ENCODE measurements at regions not wholly inside any gene's neighbourhood (a gene's known extent, or its start where the extent isn't known, plus 50 kb on each side); places are given as distances from the start of the nearest gene placed in this dataset.

- Mint-ChIP-seq H3K27me3 (ENCODE audit: low read depth in 3 of 3) (peaks cover 0 to 9% (median 0%) of the 10 kb centered on the region in 3 donors), H3K9me3 (peaks cover 0 to 7% (median 1%) of the 10 kb centered on the region in 7 donors), H3K27ac (no peak overlapping the region), H3K4me3 (no peak overlapping the region), H3K4me1 (no peaks in the 10 kb centered on the region), H3K36me3 (no peaks in the 10 kb centered on the region)
- H2AFZ ChIP-seq (ENCODE audit: insufficient read depth, low read depth, low read length, poor library complexity, severe bottlenecking), result no peak overlapping the region
- no peaks in the 10 kb centered on the region for H3K4me1 ChIP-seq (ENCODE audit: control insufficient read depth in 1 of 2, insufficient read depth in 2 of 2, low read length in 2 of 2)
- H3K4me2 ChIP-seq (replicated peaks; ENCODE audit: extremely low read depth, low read length, poor library complexity, severe bottlenecking), result no peak overlapping the region
- H3K27ac ChIP-seq (ENCODE audit: low read depth in 1 of 2, low read length in 2 of 2), result no peak overlapping the region
- peaks cover 4 to 5% of the 10 kb centered on the region in 2 donors for H3K9me3 ChIP-seq (replicated peaks in 1 of 2; ENCODE audit: control insufficient read depth in 1 of 2, insufficient read depth in 1 of 2, low read length in 2 of 2)
- H3K79me2 ChIP-seq (ENCODE audit: insufficient read depth, low read length), result no peaks in the 10 kb centered on the region
- TF ChIP-seq CTCF (IDR thresholded peaks at IDR 0.05), result no peak
- no peaks in the 10 kb centered on the region for H4K20me1 ChIP-seq (ENCODE audit: insufficient read depth, low read length)
- H3K9ac ChIP-seq (ENCODE audit: insufficient read depth, low read length, poor library complexity, severe bottlenecking), result no peak overlapping the region
- H3K36me3 ChIP-seq (replicated peaks in 1 of 2; ENCODE audit: control insufficient read depth in 1 of 2, insufficient read depth in 2 of 2, low read length in 2 of 2), result no peaks in the 10 kb centered on the region
- H3K4me3 ChIP-seq (replicated peaks in 1 of 3; ENCODE audit: low read depth in 2 of 3, low read length in 3 of 3), result no peak overlapping the region
- H3K27me3 ChIP-seq (ENCODE audit: control insufficient read depth in 2 of 2, insufficient read depth in 2 of 2, low read length in 2 of 2), result no peaks in the 10 kb centered on the region
- intact Hi-C loops (cut with micrococcal nuclease), result no loop called here
- DNase-seq, result peak in 1 of 3 donors; percentile 2
- WGBS (ENCODE audit: insufficient coverage), result 86% methylated on average over 5 of the region's 6 CpGs
These were observed 102.3 kb downstream of the DLL1 start for GRCh38 chr6:170188571-170189001.

- H2AFZ ChIP-seq (ENCODE audit: insufficient read depth, low read depth, low read length, poor library complexity, severe bottlenecking), result no peak overlapping the region
- no peaks in the 10 kb centered on the region for H3K4me1 ChIP-seq (ENCODE audit: control insufficient read depth in 1 of 2, insufficient read depth in 2 of 2, low read length in 2 of 2)
- H3K79me2 ChIP-seq (ENCODE audit: insufficient read depth, low read length), result no peaks in the 10 kb centered on the region
- Mint-ChIP-seq H3K36me3 (no peaks in the 10 kb centered on the region), H3K27ac (peak overlapping the region in 1 of 7 donors; percentile 30), H3K4me1 (no peaks in the 10 kb centered on the region), H3K4me3 (no peak overlapping the region), H3K9me3 (peaks cover 0 to 9% (median 3%) of the 10 kb centered on the region in 7 donors), H3K27me3 (ENCODE audit: low read depth in 3 of 3) (peaks cover 0 to 9% (median 0%) of the 10 kb centered on the region in 3 donors)
- no peak overlapping the region for H3K9ac ChIP-seq (ENCODE audit: insufficient read depth, low read length, poor library complexity, severe bottlenecking)
- H3K4me3 ChIP-seq (replicated peaks in 1 of 3; ENCODE audit: low read depth in 2 of 3, low read length in 3 of 3), result no peak overlapping the region
- no peak overlapping the region for H3K27ac ChIP-seq (ENCODE audit: low read depth in 1 of 2, low read length in 2 of 2)
- H3K27me3 ChIP-seq (ENCODE audit: control insufficient read depth in 2 of 2, insufficient read depth in 2 of 2, low read length in 2 of 2), result no peaks in the 10 kb centered on the region
- no peaks in the 10 kb centered on the region for H3K9me3 ChIP-seq (replicated peaks in 1 of 2; ENCODE audit: control insufficient read depth in 1 of 2, insufficient read depth in 1 of 2, low read length in 2 of 2)
- DNase-seq, result peak in 1 of 3 donors; percentile 2
- H4K20me1 ChIP-seq (ENCODE audit: insufficient read depth, low read length), result no peaks in the 10 kb centered on the region
- no peak for TF ChIP-seq CTCF (IDR thresholded peaks at IDR 0.05)
- no peak overlapping the region for H3K4me2 ChIP-seq (replicated peaks; ENCODE audit: extremely low read depth, low read length, poor library complexity, severe bottlenecking)
- 92% methylated on average over 28 of the region's 28 CpGs for WGBS (ENCODE audit: insufficient coverage)
- no peaks in the 10 kb centered on the region for H3K36me3 ChIP-seq (replicated peaks in 1 of 2; ENCODE audit: control insufficient read depth in 1 of 2, insufficient read depth in 2 of 2, low read length in 2 of 2)
- intact Hi-C loops (cut with micrococcal nuclease), result no loop called here
These were observed 103.0 kb downstream of the DLL1 start for GRCh38 chr6:170187669-170188566.

All from CD14-positive monocyte (primary cell).